Epithelial cell of proximal tubule (primary cell): ENCODE measurements at regions not wholly inside any gene's neighbourhood (a gene's known extent, or its start where the extent isn't known, plus 50 kb on each side); places are given as distances from the start of the nearest gene placed in this dataset.

Experiments used
- DNase-seq: peaks from one replicate; pipeline ENCODE4 v3.0.0-alpha.2; 2011; ENCODE audit warnings: low read depth
- H3K4me3 ChIP-seq: 2 replicates; pipeline ENCODE4 v1.5.1; 2011; ENCODE audit warnings: low read depth, mild to moderate bottlenecking, low read length
- TF ChIP-seq, protein P1 (sequence below): conservative IDR thresholded peaks from 2 replicates; pipeline ENCODE4 v1.5.1; 2012; ENCODE audit warnings: low read depth, mild to moderate bottlenecking, low read length

DNA sequence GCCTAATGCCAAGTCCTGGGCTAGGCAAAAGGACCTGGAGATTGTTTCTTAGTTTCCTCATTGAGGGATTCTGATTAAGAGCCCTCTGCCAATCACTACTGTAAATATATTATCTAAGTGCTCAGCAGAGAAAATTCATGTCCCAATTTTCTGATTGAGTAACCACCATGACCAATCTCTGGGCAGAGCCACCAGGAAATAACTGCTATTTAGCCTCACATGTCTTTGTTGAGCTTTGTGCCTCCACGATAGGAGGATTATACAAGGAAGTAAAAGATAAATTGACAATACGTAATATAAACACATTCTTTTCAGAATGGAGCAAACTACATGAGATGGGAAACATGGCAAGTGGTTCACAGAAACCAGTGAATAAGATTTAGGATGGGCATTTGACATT, 396.1 kb upstream of the PAPPA start:
- TF ChIP-seq, protein P1, sequence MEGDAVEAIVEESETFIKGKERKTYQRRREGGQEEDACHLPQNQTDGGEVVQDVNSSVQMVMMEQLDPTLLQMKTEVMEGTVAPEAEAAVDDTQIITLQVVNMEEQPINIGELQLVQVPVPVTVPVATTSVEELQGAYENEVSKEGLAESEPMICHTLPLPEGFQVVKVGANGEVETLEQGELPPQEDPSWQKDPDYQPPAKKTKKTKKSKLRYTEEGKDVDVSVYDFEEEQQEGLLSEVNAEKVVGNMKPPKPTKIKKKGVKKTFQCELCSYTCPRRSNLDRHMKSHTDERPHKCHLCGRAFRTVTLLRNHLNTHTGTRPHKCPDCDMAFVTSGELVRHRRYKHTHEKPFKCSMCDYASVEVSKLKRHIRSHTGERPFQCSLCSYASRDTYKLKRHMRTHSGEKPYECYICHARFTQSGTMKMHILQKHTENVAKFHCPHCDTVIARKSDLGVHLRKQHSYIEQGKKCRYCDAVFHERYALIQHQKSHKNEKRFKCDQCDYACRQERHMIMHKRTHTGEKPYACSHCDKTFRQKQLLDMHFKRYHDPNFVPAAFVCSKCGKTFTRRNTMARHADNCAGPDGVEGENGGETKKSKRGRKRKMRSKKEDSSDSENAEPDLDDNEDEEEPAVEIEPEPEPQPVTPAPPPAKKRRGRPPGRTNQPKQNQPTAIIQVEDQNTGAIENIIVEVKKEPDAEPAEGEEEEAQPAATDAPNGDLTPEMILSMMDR, result no peak
- H3K4me3 ChIP-seq, result no peak overlapping the region
- no peak for DNase-seq

DNA sequence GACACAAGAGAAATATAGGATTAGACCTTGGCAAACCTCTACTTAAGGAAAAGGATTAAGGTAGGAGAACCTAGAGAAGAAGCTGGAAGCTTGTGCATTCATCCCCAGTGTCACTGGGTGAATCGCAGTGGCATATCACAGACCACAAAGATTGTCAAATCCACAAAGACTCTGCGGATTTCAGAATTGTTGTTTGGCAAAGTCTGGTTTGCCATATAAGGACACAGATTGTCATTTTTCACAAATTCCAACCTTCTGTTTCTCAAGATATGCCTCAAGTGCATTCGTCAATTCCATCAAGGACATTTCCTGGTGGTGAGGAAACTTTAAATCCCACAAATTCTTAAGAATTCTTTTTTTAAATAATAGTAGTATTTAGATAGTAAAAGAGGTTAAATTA, 395.1 kb upstream of the PAPPA start:
- no peak overlapping the region for H3K4me3 ChIP-seq
- no peak for DNase-seq

DNA sequence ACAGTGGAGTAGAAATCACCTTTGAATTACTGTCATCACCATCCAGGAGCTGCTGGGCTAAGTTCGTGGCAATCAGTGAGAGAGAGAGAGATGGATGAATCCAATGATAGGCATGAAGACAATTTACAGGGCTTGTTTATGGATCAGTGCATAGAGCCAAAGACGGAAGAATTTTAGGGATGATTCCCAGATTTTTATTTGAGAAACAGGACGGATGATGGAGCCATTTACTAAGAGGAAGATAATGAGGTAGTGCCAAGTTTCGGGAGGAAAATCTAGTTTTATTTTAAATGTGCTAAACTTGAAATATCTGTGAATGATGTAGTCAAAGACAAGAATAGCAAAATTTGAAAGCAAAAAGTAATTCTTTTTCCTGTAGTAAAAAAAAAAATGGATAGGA, 394.2 kb upstream of the PAPPA start:
- TF ChIP-seq, protein P1, result no peak
- no peak overlapping the region for H3K4me3 ChIP-seq
- no peak for DNase-seq

More for the DNA sequence above, 395.1 kb upstream of the PAPPA start:
- TF ChIP-seq, protein P1, result no peak

- H3K4me3 ChIP-seq, result no peak overlapping the region
- TF ChIP-seq, protein P1, result no peak
- DNase-seq, result no peak
These were observed 388.9 kb upstream of the PAPPA start for GRCh38 chr9:115764645-115765044.

DNA sequence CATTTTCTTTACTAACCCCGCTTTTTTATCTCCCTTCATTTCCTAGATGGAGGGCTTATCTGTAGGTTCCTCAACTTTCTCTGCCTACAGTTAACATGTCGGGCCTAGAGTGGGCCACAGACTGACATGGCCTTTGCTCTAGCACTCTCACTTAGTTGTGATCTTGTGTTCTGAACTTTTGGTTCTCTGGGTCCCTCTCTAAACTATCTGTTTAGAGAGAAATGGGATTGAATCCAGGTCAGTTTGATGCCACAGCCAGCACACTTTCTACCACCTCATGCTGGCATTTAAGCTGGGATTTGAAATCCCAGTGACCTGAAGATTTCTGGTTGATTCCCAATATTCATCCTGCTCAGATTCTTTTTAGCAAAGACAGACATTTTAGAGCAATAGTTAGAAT, 388.5 kb upstream of the PAPPA start:
- H3K4me3 ChIP-seq, result no peak overlapping the region
- TF ChIP-seq, protein P1, result no peak
- DNase-seq, result no peak

- DNase-seq, result no peak
- TF ChIP-seq, protein P1, result no peak
- H3K4me3 ChIP-seq, result no peak overlapping the region
These were observed 387.1 kb upstream of the PAPPA start for GRCh38 chr9:115766370-115766955.

DNA sequence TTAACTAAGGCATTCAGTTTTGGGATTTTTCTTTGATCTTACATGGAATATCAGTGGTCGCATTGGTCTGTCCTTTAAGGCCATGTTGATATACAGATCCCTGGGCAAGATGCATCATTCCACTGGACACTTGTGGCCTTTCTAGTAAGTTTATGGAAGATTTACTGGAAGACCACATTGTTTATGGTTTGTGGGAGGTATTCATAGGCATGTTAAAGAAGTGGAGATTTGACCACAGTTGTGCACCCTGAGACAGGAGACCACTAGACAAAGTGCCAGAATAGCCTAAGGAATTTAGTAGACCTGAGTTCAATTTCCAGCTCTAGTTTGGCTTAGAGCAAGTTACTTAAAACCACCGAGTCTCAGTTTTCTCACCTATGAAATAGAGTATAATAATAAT, 383.1 kb upstream of the PAPPA start:
- H3K4me3 ChIP-seq, result no peak overlapping the region
- TF ChIP-seq, protein P1, result no peak
- DNase-seq, result no peak
